Trophoblast cell (in vitro differentiated cells and primary cell): ENCODE measurements at regions not wholly inside any gene's neighbourhood (a gene's known extent, or its start where the extent isn't known, plus 50 kb on each side); places are given as distances from the start of the nearest gene placed in this dataset.

Experiments
- DNase-seq, 2 donors: peaks; one replicate each; pipeline ENCODE4 v3.0.0-alpha.2; 2016
- H2AFZ ChIP-seq: 2 replicates; pipeline ENCODE4 v1.6.1; 2013; ENCODE audit warnings: low read length, moderate library complexity, mild to moderate bottlenecking; ENCODE audit not compliant: insufficient read depth, poor library complexity
- H2AK5ac ChIP-seq: 2 replicates; pipeline ENCODE4 v1.6.1; 2013; ENCODE audit warnings: mild to moderate bottlenecking, low read length
- H2BK120ac ChIP-seq: 2 replicates; pipeline ENCODE4 v1.6.1; 2013; ENCODE audit warnings: low read length, mild to moderate bottlenecking, moderate library complexity; ENCODE audit not compliant: insufficient read depth, poor library complexity
- H2BK12ac ChIP-seq: 2 replicates; pipeline ENCODE4 v1.6.1; 2013; ENCODE audit warnings: mild to moderate bottlenecking, low read length, moderate library complexity
- H2BK5ac ChIP-seq: 2 replicates; pipeline ENCODE4 v1.6.1; 2013; ENCODE audit warnings: low read length, low read depth, moderate library complexity, mild to moderate bottlenecking; ENCODE audit not compliant: poor library complexity
- H3K14ac ChIP-seq: 2 replicates; pipeline ENCODE4 v1.6.1; 2013; ENCODE audit warnings: mild to moderate bottlenecking, low read length
- H3K18ac ChIP-seq: 2 replicates; pipeline ENCODE4 v1.6.1; 2013; ENCODE audit warnings: mild to moderate bottlenecking, low read length
- H3K23ac ChIP-seq: 2 replicates; pipeline ENCODE4 v1.6.1; 2013; ENCODE audit warnings: low read length
- H3K27ac ChIP-seq: 2 replicates; pipeline ENCODE4 v1.5.1; 2013; ENCODE audit warnings: low read depth, mild to moderate bottlenecking, inconsistent platforms, low read length, moderate library complexity
- H3K27me3 ChIP-seq: 2 replicates; pipeline ENCODE4 v1.6.1; 2013; ENCODE audit warnings: inconsistent platforms, mild to moderate bottlenecking, low read length, moderate library complexity; ENCODE audit not compliant: insufficient read depth
- H3K36me3 ChIP-seq, 2 experiments: 1 replicate in 1 of 2; 2 replicates in 1 of 2; pipeline ENCODE4 v1.6.1; 2013; ENCODE audit warnings: low read length in 2 of 2, mild to moderate bottlenecking in 2 of 2, moderate library complexity in 1 of 2; ENCODE audit not compliant: insufficient read depth in 2 of 2, control insufficient read depth in 1 of 2
- H3K4ac ChIP-seq: 2 replicates; pipeline ENCODE4 v1.6.1; 2013; ENCODE audit warnings: low read depth, mild to moderate bottlenecking, low read length, moderate library complexity
- H3K4me1 ChIP-seq, 2 experiments: 1 replicate in 1 of 2; 2 replicates in 1 of 2; pipeline ENCODE4 v1.6.1; 2013; ENCODE audit warnings: low read length in 2 of 2, mild to moderate bottlenecking in 2 of 2, moderate library complexity in 1 of 2; ENCODE audit not compliant: insufficient read depth in 2 of 2, control insufficient read depth in 1 of 2
- H3K4me2 ChIP-seq: 2 replicates; pipeline ENCODE4 v1.6.1; 2013; ENCODE audit warnings: inconsistent platforms, mild to moderate bottlenecking, low read length, moderate library complexity
- H3K4me3 ChIP-seq: 2 replicates; pipeline ENCODE4 v1.5.1; 2013; ENCODE audit warnings: mild to moderate bottlenecking, low read depth, low read length, inconsistent platforms
- H3K79me1 ChIP-seq: one replicate; pipeline ENCODE4 v1.6.1; 2013; ENCODE audit warnings: low read length
- H3K79me2 ChIP-seq: 2 replicates; pipeline ENCODE4 v1.6.1; 2013; ENCODE audit warnings: low read length, mild to moderate bottlenecking; ENCODE audit not compliant: control insufficient read depth, insufficient read depth, poor library complexity
- H3K9ac ChIP-seq: 2 replicates; pipeline ENCODE4 v1.6.1; 2013; ENCODE audit warnings: mild to moderate bottlenecking, low read length
- H3K9me3 ChIP-seq: 2 replicates; pipeline ENCODE4 v1.6.1; 2013; ENCODE audit warnings: low read depth, mild to moderate bottlenecking, control low read depth, inconsistent platforms, low read length; ENCODE audit not compliant: insufficient read depth
- H4K12ac ChIP-seq: 2 replicates; pipeline ENCODE4 v1.6.1; 2013; ENCODE audit warnings: low read depth, mild to moderate bottlenecking, low read length, moderate library complexity
- H4K8ac ChIP-seq: 2 replicates; pipeline ENCODE4 v1.6.1; 2013; ENCODE audit warnings: low read depth, mild to moderate bottlenecking, low read length, moderate library complexity
- H4K91ac ChIP-seq: one replicate; pipeline ENCODE4 v1.6.1; 2013; ENCODE audit warnings: low read depth, mild to moderate bottlenecking, low read length, moderate library complexity
- WGBS: extraction: QIAGEN DNeasy Blood & Tissue Kit; methylation state at CpG from one replicate; pipeline ENCODE4 v1.1.7; 2013; ENCODE audit warnings: missing lambda C conversion rate; ENCODE audit not compliant: insufficient read length, insufficient coverage; ENCODE audit errors: extremely low coverage; 5-methylcytosine and 5-hydroxymethylcytosine counted together

- Histone ChIP-seq H3K79me2 (no peaks in the 10 kb centered on the region), H3K23ac (no peak overlapping the region), H2BK120ac (no peak overlapping the region), H3K9me3 (peaks cover 5% of the 10 kb centered on the region), H3K18ac (no peak overlapping the region), H3K79me1 (no peaks in the 10 kb centered on the region), H3K27ac (no peak overlapping the region), H4K8ac (no peak overlapping the region), H4K91ac (no peak overlapping the region), H3K4ac (no peak overlapping the region), H2AFZ (no peak overlapping the region), H3K4me3 (no peak overlapping the region), H3K14ac (no peak overlapping the region), H3K36me3 (no peaks in the 10 kb centered on the region), H3K4me1 (no peaks in the 10 kb centered on the region), H2BK5ac (no peak overlapping the region), H2AK5ac (no peak overlapping the region), H3K9ac (no peak overlapping the region), H3K27me3 (no peaks in the 10 kb centered on the region), H3K4me2 (no peak overlapping the region), H4K12ac (no peak overlapping the region), H2BK12ac (no peak overlapping the region)
- WGBS: no CpG with 5 or more reads among the region's 10 CpGs
- no peak for DNase-seq
Observed at GRCh38 chr9:96156171-96156974, 145.6 kb downstream of the HSD17B3 start.

GRCh38 chr9:96154081-96154480, 147.9 kb downstream of the HSD17B3 start:
- Histone ChIP-seq H3K9me3 (peaks cover 3% of the 10 kb centered on the region), H2BK120ac (no peak overlapping the region), H3K27me3 (no peaks in the 10 kb centered on the region), H3K9ac (no peak overlapping the region), H3K4me1 (no peaks in the 10 kb centered on the region), H2AFZ (no peak overlapping the region), H3K23ac (no peak overlapping the region), H2BK5ac (no peak overlapping the region), H3K79me1 (no peaks in the 10 kb centered on the region), H3K4me3 (no peak overlapping the region), H2AK5ac (no peak overlapping the region), H4K91ac (no peak overlapping the region), H4K12ac (no peak overlapping the region), H3K4me2 (no peak overlapping the region), H2BK12ac (no peak overlapping the region), H3K18ac (no peak overlapping the region), H3K79me2 (no peaks in the 10 kb centered on the region), H3K14ac (no peak overlapping the region), H4K8ac (no peak overlapping the region), H3K4ac (no peak overlapping the region), H3K27ac (no peak overlapping the region), H3K36me3 (no peaks in the 10 kb centered on the region)
- no CpG with 5 or more reads among the region's 13 CpGs for WGBS
- no peak for DNase-seq

- Histone ChIP-seq H3K14ac (no peak overlapping the region), H4K91ac (no peak overlapping the region), H3K9me3 (peaks cover 1% of the 10 kb centered on the region), H3K79me2 (no peaks in the 10 kb centered on the region), H2BK120ac (no peak overlapping the region), H3K27me3 (no peaks in the 10 kb centered on the region), H3K27ac (no peak overlapping the region), H3K23ac (no peak overlapping the region), H2AFZ (no peak overlapping the region), H3K4ac (no peak overlapping the region), H2AK5ac (no peak overlapping the region), H2BK5ac (no peak overlapping the region), H4K12ac (no peak overlapping the region), H3K36me3 (no peaks in the 10 kb centered on the region), H3K9ac (no peak overlapping the region), H3K4me2 (no peak overlapping the region), H3K18ac (no peak overlapping the region), H3K4me1 (no peaks in the 10 kb centered on the region), H2BK12ac (no peak overlapping the region), H3K4me3 (no peak overlapping the region), H3K79me1 (no peaks in the 10 kb centered on the region), H4K8ac (no peak overlapping the region)
- WGBS: no CpG with 5 or more reads among the region's 2 CpGs
- DNase-seq: no peak
Observed at GRCh38 chr9:96152550-96152949, 149.4 kb downstream of the HSD17B3 start.

- Histone ChIP-seq H3K4me1 (no peaks in the 10 kb centered on the region), H3K36me3 (no peaks in the 10 kb centered on the region), H3K4ac (no peak overlapping the region), H3K23ac (no peak overlapping the region), H2AFZ (no peak overlapping the region), H3K18ac (no peak overlapping the region), H3K4me3 (no peak overlapping the region), H4K12ac (no peak overlapping the region), H3K14ac (no peak overlapping the region), H3K9ac (no peak overlapping the region), H3K9me3 (peaks cover 1% of the 10 kb centered on the region), H3K79me2 (no peaks in the 10 kb centered on the region), H4K8ac (no peak overlapping the region), H2BK12ac (no peak overlapping the region), H4K91ac (no peak overlapping the region), H3K79me1 (no peaks in the 10 kb centered on the region), H3K27ac (no peak overlapping the region), H3K27me3 (no peaks in the 10 kb centered on the region), H2AK5ac (no peak overlapping the region), H3K4me2 (no peak overlapping the region), H2BK5ac (no peak overlapping the region), H2BK120ac (no peak overlapping the region)
- no CpG with 5 or more reads among the region's 11 CpGs for WGBS
- peak in 1 of 2 donors; percentile 4 for DNase-seq
Observed at GRCh38 chr9:96150324-96151227, 151.4 kb downstream of the HSD17B3 start.
